GM19395 (cell line): ENCODE measurements at regions not wholly inside any gene's neighbourhood (a gene's known extent, or its start where the extent isn't known, plus 50 kb on each side); places are given as distances from the start of the nearest gene placed in this dataset.
A peak's percentile ranks its signal among the peaks of the same experiment; 100 is the strongest.

Experiments used
- ATAC-seq: cut with Tn5 transposase; IDR thresholded peaks from one replicate; pipeline ENCODE4 v1.9.1; 2021; ENCODE audit warnings: mild to moderate bottlenecking, moderate library complexity; ENCODE audit not compliant: unreplicated experiment

- ATAC-seq = peak; percentile 100
Measured at GRCh38 chr5:69042915-69043654, 50.7 kb upstream of the SLC30A5 start.

- ATAC-seq = no peak
Measured at GRCh38 chr5:69043655-69043996, 50.2 kb upstream of the SLC30A5 start.
